Endothelial cell of umbilical vein (primary cell): ENCODE measurements at regions not wholly inside any gene's neighbourhood (a gene's known extent, or its start where the extent isn't known, plus 50 kb on each side); places are given as distances from the start of the nearest gene placed in this dataset.

Experiments used
- BruUV-seq: library from RNA; stranded (reverse); fragments of 400-500 nt; replicated peaks from 2 replicates; lab custom pipeline; 2021; lab: Mats Ljungman, UMichigan
- CTCF ChIA-PET: fragments of 300-600, 350-600 bp; sonication (Branson Sonifier 250); formaldehyde crosslinking; loops from one replicate; lab custom pipeline; 2021; ENCODE audit warnings: antibody characterized with exemption, inconsistent platforms; lab: Charles Lee
- POLR2A ChIA-PET: fragments of 300-600, 350-600 bp; sonication (Branson Sonifier 250); formaldehyde crosslinking; loops from one replicate; lab custom pipeline; 2021; ENCODE audit warnings: antibody characterized with exemption, inconsistent platforms; lab: Charles Lee
- DNase-seq: peaks from one replicate; pipeline ENCODE4 v3.0.0-alpha.2; 2011; ENCODE audit warnings: low read depth, low spot score
- FAIRE-seq: peaks from 2 replicates; lab custom pipeline; 2011; peaks lifted over from hg19 to GRCh38; lab: Jason Lieb, UNC
- H2AFZ ChIP-seq: 2 replicates; pipeline ENCODE4 v1.6.0; 2012; ENCODE audit warnings: low read depth, low read length, control low read depth, inconsistent platforms
- H3K27ac ChIP-seq: 2 replicates; pipeline ENCODE4 v1.5.1; 2011; ENCODE audit warnings: low read depth, mild to moderate bottlenecking, control low read depth, low read length, moderate library complexity; ENCODE audit not compliant: insufficient read depth
- H3K27me3 ChIP-seq, 2 experiments: 2 replicates each; pipeline versions ENCODE4 v1.6.0 to v1.6.1; 2011; ENCODE audit warnings: low read length in 2 of 2, mixed read lengths in 1 of 2; ENCODE audit not compliant: control insufficient read depth in 2 of 2, insufficient read depth in 2 of 2
- H3K36me3 ChIP-seq, 2 experiments: 2 replicates in 1 of 2; 3 replicates in 1 of 2; pipeline ENCODE4 v1.5.1; 2011; ENCODE audit warnings: low read length in 2 of 2, mild to moderate bottlenecking in 1 of 2, moderate library complexity in 1 of 2; ENCODE audit not compliant: control insufficient read depth in 2 of 2, insufficient read depth in 2 of 2; ENCODE audit errors: extremely low read depth in 1 of 2
- H3K4me1 ChIP-seq: 3 replicates; pipeline ENCODE4 v1.5.1; 2011; ENCODE audit warnings: mild to moderate bottlenecking, low read length; ENCODE audit not compliant: control insufficient read depth, insufficient read depth; ENCODE audit errors: extremely low read depth
- H3K4me2 ChIP-seq: 2 replicates; pipeline ENCODE4 v1.6.1; 2011; ENCODE audit warnings: low read length, control low read depth, mixed read lengths; ENCODE audit not compliant: insufficient read depth
- H3K4me3 ChIP-seq, 3 experiments: fragments of 200-600 bp in 1 of 3; sonication (generic), shearing (Covaris generic) in 1 of 3; replicated peaks in 1 of 3; 2 replicates each; pipeline ENCODE4 v1.5.1; 2011 to 2016; ENCODE audit warnings: control low read depth in 3 of 3, low read length in 3 of 3, mild to moderate bottlenecking in 2 of 3, inconsistent platforms in 1 of 3, low read depth in 1 of 3, moderate library complexity in 1 of 3; ENCODE audit not compliant: insufficient read depth in 1 of 3
- H3K79me2 ChIP-seq: 2 replicates; pipeline ENCODE4 v1.6.0; 2012; ENCODE audit warnings: low read length, inconsistent platforms; ENCODE audit not compliant: control insufficient read depth, insufficient read depth
- H3K9ac ChIP-seq: replicated peaks from 2 replicates; pipeline ENCODE3; 2011; ENCODE audit warnings: low read length, control low read depth; ENCODE audit not compliant: insufficient read depth; ENCODE audit errors: extremely low read depth
- H3K9me1 ChIP-seq: replicated peaks from 3 replicates; pipeline ENCODE4 v1.6.0; 2011; ENCODE audit warnings: mild to moderate bottlenecking, low read length; ENCODE audit not compliant: control insufficient read depth, insufficient read depth; ENCODE audit errors: extremely low read depth
- H3K9me3 ChIP-seq: replicated peaks from 2 replicates; pipeline ENCODE4 v1.5.1; 2012; ENCODE audit warnings: low read length, inconsistent platforms; ENCODE audit not compliant: control insufficient read depth, insufficient read depth
- H4K20me1 ChIP-seq: replicated peaks from 2 replicates; pipeline ENCODE3; 2011; ENCODE audit warnings: mild to moderate bottlenecking, low read length; ENCODE audit not compliant: control insufficient read depth, insufficient read depth; ENCODE audit errors: extremely low read depth
- CTCF ChIP-seq, 2 donors: IDR thresholded peaks; 1 replicate in 1 of 2; 2 replicates in 1 of 2; pipeline ENCODE4 v1.5.1; 2011; ENCODE audit warnings: low read length in 2 of 2, mild to moderate bottlenecking in 2 of 2, moderate library complexity in 2 of 2, control low read depth in 1 of 2, inconsistent platforms in 1 of 2, low read depth in 1 of 2; ENCODE audit not compliant: insufficient read depth in 1 of 2; ENCODE audit errors: extremely low read depth in 1 of 2
- EZH2 ChIP-seq: IDR thresholded peaks from 2 replicates; pipeline ENCODE4 v1.6.1; 2012; ENCODE audit warnings: borderline replicate concordance, low read depth, mild to moderate bottlenecking, moderate library complexity, low read length, inconsistent platforms; ENCODE audit not compliant: severe bottlenecking
- FOS ChIP-seq: IDR thresholded peaks from 2 replicates; pipeline ENCODE4 v1.6.1; 2011; ENCODE audit warnings: mild to moderate bottlenecking, low read length, moderate library complexity, borderline replicate concordance; ENCODE audit not compliant: insufficient read depth
- GATA2 ChIP-seq: IDR thresholded peaks from 2 replicates; pipeline ENCODE4 v1.7.0; 2011; ENCODE audit warnings: low read depth, mild to moderate bottlenecking, moderate library complexity, mixed read lengths, low read length; ENCODE audit not compliant: insufficient read length, insufficient read depth
- JUN ChIP-seq: IDR thresholded peaks from 2 replicates; pipeline ENCODE4 v1.6.1; 2011; ENCODE audit warnings: borderline replicate concordance, low read depth; ENCODE audit not compliant: insufficient read length, insufficient read depth
- MAX ChIP-seq: IDR thresholded peaks from 2 replicates; pipeline ENCODE4 v1.6.1; 2011; ENCODE audit not compliant: insufficient read depth, insufficient read length
- MYC ChIP-seq: IDR thresholded peaks from one replicate; pipeline ENCODE4 v1.6.1; 2011; ENCODE audit warnings: mild to moderate bottlenecking, low read depth, low read length
- POLR2A ChIP-seq: IDR thresholded peaks from 2 replicates; pipeline ENCODE4 v1.6.1; 2012; ENCODE audit warnings: low read depth, mild to moderate bottlenecking, control low read depth, low read length
- POLR2AphosphoS5 ChIP-seq: IDR thresholded peaks from 2 replicates; pipeline ENCODE4 v1.6.1; 2012; ENCODE audit warnings: low read depth, mild to moderate bottlenecking, control low read depth, low read length, moderate library complexity; ENCODE audit not compliant: insufficient read depth
- dilution Hi-C: fragments of 300-500 bp; cut with MboI; formaldehyde crosslinking; loops from one replicate; pipeline ENCODE4 v1.15.0; 2019; ENCODE audit warnings: low sequenced_read_pairs; ENCODE audit not compliant: extremely low pct_ligation_motif_present
- intact Hi-C: fragments of 100-400 bp; cut with micrococcal nuclease; formaldehyde crosslinking; loops from one replicate; pipeline ENCODE4 v1.10.0; 2022

GRCh38 chr19:29404951-29405727 lies 120.7 kb upstream of the VSTM2B start:
- intact Hi-C loops: no loop called here
- no peaks in the 10 kb centered on the region for H3K36me3 ChIP-seq
- DNase-seq: no peak

GRCh38 chr19:29405728-29405995 lies 120.1 kb upstream of the VSTM2B start:
- no peaks in the 10 kb centered on the region for H4K20me1 ChIP-seq
- no peak for FAIRE-seq

More at GRCh38 chr19:29404951-29405727, 120.7 kb upstream of the VSTM2B start:
- Histone ChIP-seq H3K9ac (no peak overlapping the region), H3K4me1 (no peaks in the 10 kb centered on the region), H3K27me3 (no peaks in the 10 kb centered on the region), H3K9me1 (no peaks in the 10 kb centered on the region), H2AFZ (no peak overlapping the region), H3K27ac (no peak overlapping the region), H4K20me1 (no peaks in the 10 kb centered on the region), H3K9me3 (peaks cover 2% of the 10 kb centered on the region), H3K79me2 (no peaks in the 10 kb centered on the region), H3K4me2 (no peak overlapping the region), H3K4me3 (no peak overlapping the region)
- ChIA-PET CTCF (no interaction called here), POLR2A (no interaction called here)
- dilution Hi-C loops: no loop called here
- BruUV-seq: no TSS peak
- no peak for FAIRE-seq
- no peak for TF ChIP-seq CTCF (IDR thresholded peaks at IDR 0.05; ENCODE audit: extremely low read depth in 1 of 2, insufficient read depth in 1 of 2, low read depth in 1 of 2, low read length in 2 of 2)

More at GRCh38 chr19:29405728-29405995, 120.1 kb upstream of the VSTM2B start:
- no peaks in the 10 kb centered on the region for H3K27me3 ChIP-seq
- no peak overlapping the region for H3K4me2 ChIP-seq
- BruUV-seq: no TSS peak
- no peak overlapping the region for H3K4me3 ChIP-seq
- CTCF ChIA-PET: no interaction called here
- H2AFZ ChIP-seq: no peak overlapping the region
- H3K79me2 ChIP-seq: no peaks in the 10 kb centered on the region
- H3K27ac ChIP-seq: no peak overlapping the region
- H3K9me3 ChIP-seq: peaks cover 2% of the 10 kb centered on the region
- POLR2A ChIA-PET: no interaction called here
- H3K9me1 ChIP-seq: no peaks in the 10 kb centered on the region
- no peaks in the 10 kb centered on the region for H3K4me1 ChIP-seq
- H3K36me3 ChIP-seq: no peaks in the 10 kb centered on the region
- no peak for DNase-seq
- dilution Hi-C loops (no loop called here), intact Hi-C loops (no loop called here)
- TF ChIP-seq MYC: no peak
- TF ChIP-seq FOS: no peak
- no peak for TF ChIP-seq JUN
- TF ChIP-seq CTCF (IDR thresholded peaks at IDR 0.05; ENCODE audit: extremely low read depth in 1 of 2, insufficient read depth in 1 of 2, low read depth in 1 of 2, low read length in 2 of 2): no peak
- no peak for TF ChIP-seq POLR2A
- no peak for TF ChIP-seq POLR2AphosphoS5
- TF ChIP-seq GATA2: no peak
- no peak for TF ChIP-seq MAX
- no peak for TF ChIP-seq EZH2
- H3K9ac ChIP-seq: no peak overlapping the region
